Small intestine (tissue), 7 donors: ENCODE measurements at regions not wholly inside any gene's neighbourhood (a gene's known extent, or its start where the extent isn't known, plus 50 kb on each side); places are given as distances from the start of the nearest gene placed in this dataset.

ENCODE experiments used
- DNase-seq, 2 donors: peaks; one replicate each; pipeline versions ENCODE4 v3.0.0 to v3.0.0-alpha.2; 2013
- FAIRE-seq: peaks from 2 replicates; lab custom pipeline; 2012; peaks lifted over from hg19 to GRCh38; lab: Jason Lieb, UNC
- H3K27ac ChIP-seq, 3 donors: one replicate each; pipeline ENCODE4 v1.5.1; 2013; ENCODE audit warnings: low read length in 2 of 3, mild to moderate bottlenecking in 2 of 3, control low read depth in 1 of 3, inconsistent platforms in 1 of 3, low read depth in 1 of 3, moderate library complexity in 1 of 3
- H3K27me3 ChIP-seq, 3 donors: one replicate each; pipeline ENCODE4 v1.6.1; 2013; ENCODE audit warnings: low read length in 3 of 3, inconsistent platforms in 1 of 3; ENCODE audit not compliant: control insufficient read depth in 3 of 3, insufficient read depth in 3 of 3
- H3K36me3 ChIP-seq, 3 donors: one replicate each; pipeline ENCODE4 v1.6.1; 2013; ENCODE audit warnings: low read length in 3 of 3, inconsistent platforms in 1 of 3, low read depth in 1 of 3, mild to moderate bottlenecking in 1 of 3, moderate library complexity in 1 of 3; ENCODE audit not compliant: control insufficient read depth in 3 of 3, insufficient read depth in 2 of 3
- H3K4me1 ChIP-seq, 3 donors: one replicate each; pipeline ENCODE4 v1.6.1; 2013; ENCODE audit warnings: low read length in 2 of 3, inconsistent platforms in 1 of 3, low read depth in 1 of 3, mild to moderate bottlenecking in 1 of 3, moderate library complexity in 1 of 3; ENCODE audit not compliant: control insufficient read depth in 3 of 3, insufficient read depth in 2 of 3
- H3K4me3 ChIP-seq, 3 donors: one replicate each; pipeline ENCODE4 v1.5.1; 2013; ENCODE audit warnings: low read length in 3 of 3, control low read depth in 1 of 3, inconsistent platforms in 1 of 3, low read depth in 1 of 3, mild to moderate bottlenecking in 1 of 3, moderate library complexity in 1 of 3
- H3K9me3 ChIP-seq, 2 donors: one replicate each; pipeline ENCODE4 v1.6.1; 2013; ENCODE audit warnings: low read depth in 1 of 2, low read length in 1 of 2; ENCODE audit not compliant: control insufficient read depth in 2 of 2, insufficient read depth in 1 of 2
- WGBS, 3 donors: extraction: QIAGEN DNeasy Blood & Tissue Kit; methylation state at CpG; one replicate each; pipeline ENCODE4 v1.1.7; 2013; 5-methylcytosine and 5-hydroxymethylcytosine counted together
- donor health status: healthy with polysubstance abuse.
- donor health status: control.
- donor health status: control.
- donor health status: Bipolar disorder and iron deficiency.
- donor health status: healthy.

GRCh38 chr22:35204807-35205775 lies 52.2 kb upstream of the HMGXB4 start:
- H3K4me3 ChIP-seq = no peak overlapping the region
- no peaks in the 10 kb centered on the region for H3K4me1 ChIP-seq
- no peaks in the 10 kb centered on the region for H3K36me3 ChIP-seq
- DNase-seq = no peak
- H3K27me3 ChIP-seq = no peaks in the 10 kb centered on the region
- no peak for FAIRE-seq
- 59 to 65% (median 59%) methylated on average over 14 of the region's 14 CpGs for WGBS, 3 donors
- no peaks in the 10 kb centered on the region for H3K9me3 ChIP-seq
- H3K27ac ChIP-seq = no peak overlapping the region

GRCh38 chr22:35205961-35206360 lies 51.3 kb upstream of the HMGXB4 start:
- no peaks in the 10 kb centered on the region for H3K27me3 ChIP-seq
- 23 to 37% (median 31%) methylated on average over 5 of the region's 5 CpGs for WGBS, 3 donors
- H3K4me3 ChIP-seq = no peak overlapping the region
- no peaks in the 10 kb centered on the region for H3K9me3 ChIP-seq
- H3K4me1 ChIP-seq = no peaks in the 10 kb centered on the region
- H3K36me3 ChIP-seq = no peaks in the 10 kb centered on the region
- no peak overlapping the region for H3K27ac ChIP-seq
- FAIRE-seq (no peak), DNase-seq (no peak)

- DNase-seq (no peak), FAIRE-seq (no peak)
- H3K9me3 ChIP-seq = no peaks in the 10 kb centered on the region
- H3K4me3 ChIP-seq = no peak overlapping the region
- H3K27ac ChIP-seq = no peak overlapping the region
- H3K4me1 ChIP-seq = no peaks in the 10 kb centered on the region
- WGBS, 3 donors = 67 to 91% (median 73%) methylated on average over 1 of the region's 1 CpG
- H3K36me3 ChIP-seq = no peaks in the 10 kb centered on the region
- H3K27me3 ChIP-seq = no peaks in the 10 kb centered on the region
Observed at GRCh38 chr22:35206889-35207288, 50.4 kb upstream of the HMGXB4 start.
